Lower leg skin (tissue), 3 donors: ENCODE measurements at regions not wholly inside any gene's neighbourhood (a gene's known extent, or its start where the extent isn't known, plus 50 kb on each side); places are given as distances from the start of the nearest gene placed in this dataset.

Experiments used
- CTCF ChIP-seq, 3 donors: fragments of 450-650 bp; IDR thresholded peaks; one replicate each; pipeline ENCODE4 v1.5.1; 2016; ENCODE audit warnings: antibody characterized with exemption in 3 of 3, mild to moderate bottlenecking in 3 of 3, moderate library complexity in 2 of 3
- POLR2A ChIP-seq, 2 donors: fragments of 450-650 bp; IDR thresholded peaks; one replicate each; pipeline ENCODE4 v1.6.1; 2016 to 2017; ENCODE audit warnings: antibody characterized with exemption in 2 of 2, mild to moderate bottlenecking in 1 of 2, moderate library complexity in 1 of 2

GRCh38 chr2:35870713-35871112 lies 484.9 kb upstream of the CRIM1 start:
- no peak for TF ChIP-seq CTCF (IDR thresholded peaks at IDR 0.05)
- TF ChIP-seq POLR2A (IDR thresholded peaks at IDR 0.05) = no peak
